ENCODE measurements at regions not wholly inside any gene's neighbourhood (a gene's known extent, or its start where the extent isn't known, plus 50 kb on each side); places are given as distances from the start of the nearest gene placed in this dataset.

DNA sequence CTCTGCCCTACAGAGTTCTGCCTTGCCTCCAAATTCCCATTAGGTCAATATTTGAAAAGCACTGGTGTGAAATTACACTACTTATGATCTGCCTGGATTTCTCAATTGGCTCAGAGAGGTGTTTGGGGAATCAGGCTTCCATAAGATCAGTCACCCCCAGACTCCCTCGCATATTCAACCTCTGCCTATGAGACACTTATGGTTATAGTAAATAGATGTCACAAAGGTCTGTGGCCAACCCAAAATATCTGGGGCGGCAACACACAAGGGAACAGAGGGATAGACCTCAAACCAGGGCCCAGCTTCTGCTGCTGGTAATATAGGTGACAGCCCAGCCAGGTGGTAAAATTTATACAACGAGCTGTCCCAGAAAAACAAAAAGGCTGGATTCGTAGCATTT, 376.7 kb upstream of the ZMIZ1 start:
- TF ChIP-seq POLR2AphosphoS5 (IDR thresholded peaks at IDR 0.05; ENCODE audit: low read depth, low read length): no peak
- no peak for TF ChIP-seq FOXP2 (optimal IDR thresholded peaks at IDR 0.05; ENCODE audit: borderline replicate concordance, extremely low read depth, extremely low read length, insufficient read depth)
- TF ChIP-seq TAF1 (IDR thresholded peaks at IDR 0.05; ENCODE audit: borderline replicate concordance, insufficient read depth, low read length): no peak

DNA sequence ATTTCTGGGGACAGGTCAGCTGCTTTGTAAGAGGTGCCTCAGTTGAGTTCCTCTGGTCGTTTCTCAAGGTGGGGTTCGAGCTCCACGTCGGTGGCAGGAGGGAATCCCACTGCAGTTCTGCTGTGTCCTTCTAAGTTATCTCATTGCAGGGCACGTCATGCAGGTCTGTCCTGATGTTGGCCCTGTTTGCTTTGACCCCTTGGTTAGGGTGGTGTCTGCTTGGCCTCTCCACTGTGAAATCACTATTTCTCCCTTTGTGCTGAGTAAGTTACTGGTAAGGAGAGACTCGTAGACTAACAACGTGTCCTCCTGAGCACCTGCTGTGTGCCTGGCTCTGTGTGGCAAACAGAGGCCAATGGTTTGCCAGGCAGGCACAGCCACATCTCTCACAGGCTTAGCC, 372.9 kb upstream of the ZMIZ1 start:
- TF ChIP-seq FOXP2 (optimal IDR thresholded peaks at IDR 0.05; ENCODE audit: borderline replicate concordance, extremely low read depth, extremely low read length, insufficient read depth) (no peak), SIN3A (IDR thresholded peaks at IDR 0.05; ENCODE audit: borderline replicate concordance, insufficient read depth, low read length) (no peak), POLR2AphosphoS5 (IDR thresholded peaks at IDR 0.05; ENCODE audit: low read depth, low read length) (no peak), TAF1 (IDR thresholded peaks at IDR 0.05; ENCODE audit: borderline replicate concordance, insufficient read depth, low read length) (no peak)
- TF ChIP-seq, protein P1, sequence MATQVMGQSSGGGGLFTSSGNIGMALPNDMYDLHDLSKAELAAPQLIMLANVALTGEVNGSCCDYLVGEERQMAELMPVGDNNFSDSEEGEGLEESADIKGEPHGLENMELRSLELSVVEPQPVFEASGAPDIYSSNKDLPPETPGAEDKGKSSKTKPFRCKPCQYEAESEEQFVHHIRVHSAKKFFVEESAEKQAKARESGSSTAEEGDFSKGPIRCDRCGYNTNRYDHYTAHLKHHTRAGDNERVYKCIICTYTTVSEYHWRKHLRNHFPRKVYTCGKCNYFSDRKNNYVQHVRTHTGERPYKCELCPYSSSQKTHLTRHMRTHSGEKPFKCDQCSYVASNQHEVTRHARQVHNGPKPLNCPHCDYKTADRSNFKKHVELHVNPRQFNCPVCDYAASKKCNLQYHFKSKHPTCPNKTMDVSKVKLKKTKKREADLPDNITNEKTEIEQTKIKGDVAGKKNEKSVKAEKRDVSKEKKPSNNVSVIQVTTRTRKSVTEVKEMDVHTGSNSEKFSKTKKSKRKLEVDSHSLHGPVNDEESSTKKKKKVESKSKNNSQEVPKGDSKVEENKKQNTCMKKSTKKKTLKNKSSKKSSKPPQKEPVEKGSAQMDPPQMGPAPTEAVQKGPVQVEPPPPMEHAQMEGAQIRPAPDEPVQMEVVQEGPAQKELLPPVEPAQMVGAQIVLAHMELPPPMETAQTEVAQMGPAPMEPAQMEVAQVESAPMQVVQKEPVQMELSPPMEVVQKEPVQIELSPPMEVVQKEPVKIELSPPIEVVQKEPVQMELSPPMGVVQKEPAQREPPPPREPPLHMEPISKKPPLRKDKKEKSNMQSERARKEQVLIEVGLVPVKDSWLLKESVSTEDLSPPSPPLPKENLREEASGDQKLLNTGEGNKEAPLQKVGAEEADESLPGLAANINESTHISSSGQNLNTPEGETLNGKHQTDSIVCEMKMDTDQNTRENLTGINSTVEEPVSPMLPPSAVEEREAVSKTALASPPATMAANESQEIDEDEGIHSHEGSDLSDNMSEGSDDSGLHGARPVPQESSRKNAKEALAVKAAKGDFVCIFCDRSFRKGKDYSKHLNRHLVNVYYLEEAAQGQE (IDR thresholded peaks at IDR 0.05; ENCODE audit: insufficient read depth in 1 of 2, low read depth in 2 of 2, low read length in 2 of 2): no peak

DNA sequence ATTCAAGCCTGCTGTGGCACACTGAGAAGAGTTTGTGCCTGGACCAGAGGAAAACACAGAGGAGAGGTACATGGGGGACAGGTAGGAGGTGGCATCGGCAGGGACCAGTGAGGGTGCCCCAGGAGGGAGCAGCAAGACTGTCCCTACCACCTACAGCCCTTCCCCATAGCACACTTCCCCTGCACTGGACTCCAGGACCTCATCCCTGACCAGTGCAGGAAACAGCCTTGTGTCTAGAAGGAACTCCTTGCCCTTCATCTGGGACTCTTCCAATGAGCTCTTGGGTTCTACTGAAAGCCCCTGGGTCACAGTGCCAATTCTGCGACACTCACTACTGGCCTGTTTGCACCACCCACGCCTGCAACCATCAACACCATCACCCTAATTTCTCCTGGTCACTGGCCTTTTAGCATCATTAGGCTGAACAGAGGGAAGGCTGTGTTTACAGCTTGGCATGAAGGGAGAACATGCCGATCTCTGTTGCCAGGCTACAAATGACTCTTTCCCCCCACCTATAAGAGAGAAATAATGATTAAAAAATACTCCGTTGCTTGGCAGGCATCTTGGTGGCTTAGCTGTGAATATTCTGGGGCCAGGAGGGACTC, 371.9 kb upstream of the ZMIZ1 start:
- TF ChIP-seq FOXP2 (optimal IDR thresholded peaks at IDR 0.05; ENCODE audit: borderline replicate concordance, extremely low read depth, extremely low read length, insufficient read depth): no peak
- TF ChIP-seq TAF1 (IDR thresholded peaks at IDR 0.05; ENCODE audit: borderline replicate concordance, insufficient read depth, low read length): no peak
- no peak for TF ChIP-seq POLR2AphosphoS5 (IDR thresholded peaks at IDR 0.05; ENCODE audit: low read depth, low read length)
- TF ChIP-seq, protein P1 (IDR thresholded peaks at IDR 0.05; ENCODE audit: insufficient read depth in 1 of 2, low read depth in 2 of 2, low read length in 2 of 2): no peak
- TF ChIP-seq SIN3A (IDR thresholded peaks at IDR 0.05; ENCODE audit: borderline replicate concordance, insufficient read depth, low read length): no peak

DNA sequence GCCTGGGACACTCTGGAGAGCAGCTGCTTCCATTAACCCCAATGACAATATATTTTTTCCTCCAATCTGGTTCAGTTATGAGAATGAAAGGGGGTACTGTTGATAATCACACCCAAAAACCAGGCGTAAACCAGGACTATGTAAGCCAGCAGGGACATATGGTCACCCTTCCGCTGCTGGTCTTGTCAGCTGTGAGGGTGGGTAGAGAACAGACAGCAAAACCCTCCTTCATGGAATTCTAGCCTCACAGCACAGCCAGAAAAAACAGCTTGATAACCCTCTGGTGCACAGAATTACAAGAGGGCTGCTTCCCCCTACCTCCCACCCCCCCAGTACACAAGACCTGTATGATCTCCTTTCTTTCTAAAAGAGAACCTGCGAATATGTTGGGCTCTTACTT, 368.8 kb upstream of the ZMIZ1 start:
- TF ChIP-seq SIN3A (IDR thresholded peaks at IDR 0.05; ENCODE audit: borderline replicate concordance, insufficient read depth, low read length): no peak
- no peak for TF ChIP-seq FOXP2 (optimal IDR thresholded peaks at IDR 0.05; ENCODE audit: borderline replicate concordance, extremely low read depth, extremely low read length, insufficient read depth)
- TF ChIP-seq TAF1 (IDR thresholded peaks at IDR 0.05; ENCODE audit: borderline replicate concordance, insufficient read depth, low read length): no peak

DNA sequence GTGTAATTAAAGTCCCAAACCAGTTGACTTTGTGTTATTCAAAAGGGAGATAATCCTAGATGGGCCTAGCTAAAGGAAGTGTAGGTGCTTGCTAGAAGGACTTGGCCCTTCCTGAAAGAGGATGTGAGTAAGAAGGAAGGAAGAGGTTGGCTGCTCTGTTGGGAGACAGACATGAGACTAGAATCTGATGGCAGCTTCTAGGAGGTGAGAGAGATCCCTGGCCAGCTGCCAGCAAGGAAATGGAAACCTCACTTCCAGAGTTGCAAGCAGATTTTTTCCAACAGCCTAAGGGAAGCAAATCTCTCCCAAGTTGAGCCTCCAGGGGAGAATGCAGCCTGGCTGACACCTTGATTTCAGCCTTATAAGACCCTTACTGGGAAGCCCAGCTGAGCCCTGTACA, 368.4 kb upstream of the ZMIZ1 start:
- no peak for TF ChIP-seq TAF1 (IDR thresholded peaks at IDR 0.05; ENCODE audit: borderline replicate concordance, insufficient read depth, low read length)
- TF ChIP-seq POLR2AphosphoS5 (IDR thresholded peaks at IDR 0.05; ENCODE audit: low read depth, low read length): no peak
- no peak for TF ChIP-seq SIN3A (IDR thresholded peaks at IDR 0.05; ENCODE audit: borderline replicate concordance, insufficient read depth, low read length)
- no peak for TF ChIP-seq FOXP2 (optimal IDR thresholded peaks at IDR 0.05; ENCODE audit: borderline replicate concordance, extremely low read depth, extremely low read length, insufficient read depth)
- TF ChIP-seq, protein P1 (IDR thresholded peaks at IDR 0.05; ENCODE audit: insufficient read depth in 1 of 2, low read depth in 2 of 2, low read length in 2 of 2): no peak

DNA sequence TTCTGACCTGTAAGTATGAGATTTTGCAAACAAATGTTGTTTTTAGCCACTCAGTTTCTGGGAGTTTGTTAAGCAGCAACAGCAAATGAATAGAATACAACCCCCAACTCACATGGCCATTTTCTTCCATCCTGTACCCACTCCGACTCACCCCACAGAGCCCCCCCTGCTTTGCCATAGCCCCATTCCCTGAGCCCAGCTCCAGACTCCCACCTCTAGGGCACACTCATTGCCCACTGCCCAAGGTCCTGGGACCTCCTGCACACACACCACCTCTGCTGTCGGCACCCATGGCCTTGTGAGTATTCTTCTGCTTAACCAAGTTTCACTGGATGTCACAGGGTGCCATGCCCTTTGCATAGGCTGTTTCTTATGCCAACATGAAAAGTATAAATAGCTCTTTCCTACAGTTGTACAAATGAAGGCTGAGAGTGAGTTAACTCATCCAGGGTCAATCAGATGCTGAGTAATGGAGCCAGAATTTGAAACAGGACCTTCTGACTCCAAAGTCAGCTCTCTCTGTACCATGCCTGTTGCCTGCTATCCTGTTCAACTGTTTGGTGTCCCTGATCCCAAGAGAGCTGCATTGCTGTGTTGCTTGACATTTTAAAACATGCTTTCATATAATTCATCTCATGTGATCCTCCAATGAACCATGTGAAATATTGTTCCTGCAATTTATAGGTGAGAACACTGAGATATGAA, 367.8 kb upstream of the ZMIZ1 start:
- TF ChIP-seq, protein P1 (IDR thresholded peaks at IDR 0.05; ENCODE audit: insufficient read depth in 1 of 2, low read depth in 2 of 2, low read length in 2 of 2): no peak
- no peak for TF ChIP-seq POLR2AphosphoS5 (IDR thresholded peaks at IDR 0.05; ENCODE audit: low read depth, low read length)
- TF ChIP-seq TAF1 (IDR thresholded peaks at IDR 0.05; ENCODE audit: borderline replicate concordance, insufficient read depth, low read length): no peak
- TF ChIP-seq SIN3A (IDR thresholded peaks at IDR 0.05; ENCODE audit: borderline replicate concordance, insufficient read depth, low read length): no peak
- TF ChIP-seq FOXP2 (optimal IDR thresholded peaks at IDR 0.05; ENCODE audit: borderline replicate concordance, extremely low read depth, extremely low read length, insufficient read depth): no peak
